ENCODE measurements at regions not wholly inside any gene's neighbourhood (a gene's known extent, or its start where the extent isn't known, plus 50 kb on each side); places are given as distances from the start of the nearest gene placed in this dataset.

- no peaks in the 10 kb centered on the region for H3K4me1 Mint-ChIP-seq (ENCODE audit: low read depth)
These were observed 103.6 kb upstream of the EGFLAM start for GRCh38 chr5:38154615-38155204.

GRCh38 chr5:38151878-38152277, 106.5 kb upstream of the EGFLAM start:
- DNase-seq (ENCODE audit: low spot score): no peak
- Mint-ChIP-seq H3K9me3 (ENCODE audit: low read depth) (peaks cover 2% of the 10 kb centered on the region), H3K27me3 (ENCODE audit: low read depth) (peaks cover 38% of the 10 kb centered on the region), H3K27ac (ENCODE audit: unreplicated experiment) (no peak overlapping the region), H3K36me3 (ENCODE audit: low read depth) (no peaks in the 10 kb centered on the region), H3K4me3 (ENCODE audit: unreplicated experiment) (no peak overlapping the region), H3K4me1 (ENCODE audit: low read depth) (no peaks in the 10 kb centered on the region)
- TF ChIP-seq CTCF (IDR thresholded peaks at IDR 0.05): no peak

More at GRCh38 chr5:38154615-38155204, 103.6 kb upstream of the EGFLAM start:
- Mint-ChIP-seq H3K4me3 (ENCODE audit: unreplicated experiment) (no peak overlapping the region), H3K36me3 (ENCODE audit: low read depth) (no peaks in the 10 kb centered on the region), H3K27me3 (ENCODE audit: low read depth) (peaks cover 42% of the 10 kb centered on the region), H3K27ac (ENCODE audit: unreplicated experiment) (no peak overlapping the region), H3K9me3 (ENCODE audit: low read depth) (peaks cover 2% of the 10 kb centered on the region)
- DNase-seq (ENCODE audit: low spot score): no peak
- TF ChIP-seq CTCF (IDR thresholded peaks at IDR 0.05): no peak

GRCh38 chr5:38149815-38150195, 108.6 kb upstream of the EGFLAM start:
- TF ChIP-seq CTCF (IDR thresholded peaks at IDR 0.05): no peak
- H3K9me3 Mint-ChIP-seq (ENCODE audit: low read depth): peaks cover 2% of the 10 kb centered on the region
- H3K27me3 Mint-ChIP-seq (ENCODE audit: low read depth): peaks cover 33% of the 10 kb centered on the region

GRCh38 chr5:38148021-38148625, 110.2 kb upstream of the EGFLAM start:
- DNase-seq (ENCODE audit: low spot score): no peak
- no peak for TF ChIP-seq CTCF (IDR thresholded peaks at IDR 0.05)
- H3K9me3 Mint-ChIP-seq (ENCODE audit: low read depth): peaks cover 2% of the 10 kb centered on the region
- no peak overlapping the region for H3K4me3 Mint-ChIP-seq (ENCODE audit: unreplicated experiment)
- no peaks in the 10 kb centered on the region for H3K36me3 Mint-ChIP-seq (ENCODE audit: low read depth)
- H3K27ac Mint-ChIP-seq (ENCODE audit: unreplicated experiment): no peak overlapping the region
- peaks cover 29% of the 10 kb centered on the region for H3K27me3 Mint-ChIP-seq (ENCODE audit: low read depth)
- no peaks in the 10 kb centered on the region for H3K4me1 Mint-ChIP-seq (ENCODE audit: low read depth)

More at GRCh38 chr5:38149815-38150195, 108.6 kb upstream of the EGFLAM start:
- no peaks in the 10 kb centered on the region for H3K36me3 Mint-ChIP-seq (ENCODE audit: low read depth)
- H3K4me3 Mint-ChIP-seq (ENCODE audit: unreplicated experiment): no peak overlapping the region
- H3K27ac Mint-ChIP-seq (ENCODE audit: unreplicated experiment): no peak overlapping the region
- H3K4me1 Mint-ChIP-seq (ENCODE audit: low read depth): no peaks in the 10 kb centered on the region
- DNase-seq (ENCODE audit: low spot score): no peak

- H3K36me3 Mint-ChIP-seq (ENCODE audit: low read depth): no peaks in the 10 kb centered on the region
- no peaks in the 10 kb centered on the region for H3K9me3 Mint-ChIP-seq (ENCODE audit: low read depth)
- no peak overlapping the region for H3K4me3 Mint-ChIP-seq (ENCODE audit: unreplicated experiment)
- DNase-seq (ENCODE audit: low spot score): no peak
- H3K27me3 Mint-ChIP-seq (ENCODE audit: low read depth): peaks cover 25% of the 10 kb centered on the region
- no peak for TF ChIP-seq CTCF (IDR thresholded peaks at IDR 0.05)
- H3K27ac Mint-ChIP-seq (ENCODE audit: unreplicated experiment): no peak overlapping the region
- no peaks in the 10 kb centered on the region for H3K4me1 Mint-ChIP-seq (ENCODE audit: low read depth)
These were observed 115.0 kb upstream of the EGFLAM start for GRCh38 chr5:38143384-38143783.
